HFFc6 (cell line): ENCODE measurements at regions not wholly inside any gene's neighbourhood (a gene's known extent, or its start where the extent isn't known, plus 50 kb on each side); places are given as distances from the start of the nearest gene placed in this dataset.

Experiments
- DNase-seq: peaks from one replicate; pipeline ENCODE4 v3.0.0-alpha.2; 2018
- H3K27ac Mint-ChIP-seq: 2 replicates; pipeline ENCODE4 v1.8.0; 2020; ENCODE audit warnings: mild to moderate bottlenecking, mixed read lengths
- H3K27me3 Mint-ChIP-seq: 2 replicates; pipeline ENCODE4 v1.8.0; 2021; ENCODE audit warnings: mild to moderate bottlenecking, moderate library complexity, mixed read lengths; ENCODE audit not compliant: insufficient read depth
- H3K36me3 Mint-ChIP-seq: 2 replicates; pipeline ENCODE4 v1.8.0; 2021; ENCODE audit warnings: low read depth, mixed read lengths
- H3K4me1 Mint-ChIP-seq: 2 replicates; pipeline ENCODE4 v1.8.0; 2020; ENCODE audit warnings: low read depth, mixed read lengths
- H3K4me3 Mint-ChIP-seq: 2 replicates; pipeline ENCODE4 v1.8.0; 2020; ENCODE audit warnings: mild to moderate bottlenecking, moderate library complexity, mixed read lengths
- H3K9me3 Mint-ChIP-seq: 2 replicates; pipeline ENCODE4 v1.8.0; 2020; ENCODE audit warnings: mild to moderate bottlenecking, mixed read lengths
- TF ChIP-seq, protein P1 (sequence below): fragments of 200-600 bp; sonication (generic); IDR thresholded peaks from 2 replicates; pipeline ENCODE4 v1.5.0; 2021; ENCODE audit warnings: antibody characterized with exemption, mild to moderate bottlenecking

DNA sequence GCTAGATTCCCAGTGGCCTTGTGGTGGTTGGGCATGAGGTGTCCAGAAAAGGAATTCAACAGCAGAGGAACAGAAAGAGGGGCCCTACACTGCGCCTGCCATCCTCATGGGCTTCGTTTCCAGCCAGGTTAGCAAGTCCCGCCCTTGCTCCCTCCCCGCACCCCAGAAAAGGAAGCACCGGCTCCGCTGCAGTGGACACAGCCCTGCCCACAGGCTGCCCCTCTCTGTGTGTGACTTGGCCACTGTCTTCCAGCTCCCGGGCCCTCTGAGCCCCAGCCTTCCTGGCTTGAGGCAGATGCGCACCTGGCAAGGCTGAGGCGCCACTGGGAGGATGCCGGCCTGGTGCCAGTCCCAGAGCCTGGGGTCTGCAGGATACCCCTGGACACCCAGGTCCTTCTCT is 305.0 kb upstream of the IRX4 start:
- DNase-seq = no peak
- no peak overlapping the region for H3K27ac Mint-ChIP-seq
- no peaks in the 10 kb centered on the region for H3K36me3 Mint-ChIP-seq
- H3K4me3 Mint-ChIP-seq = no peak overlapping the region
- no peaks in the 10 kb centered on the region for H3K27me3 Mint-ChIP-seq
- H3K9me3 Mint-ChIP-seq = peaks cover 26% of the 10 kb centered on the region
- no peaks in the 10 kb centered on the region for H3K4me1 Mint-ChIP-seq
- TF ChIP-seq, protein P1, sequence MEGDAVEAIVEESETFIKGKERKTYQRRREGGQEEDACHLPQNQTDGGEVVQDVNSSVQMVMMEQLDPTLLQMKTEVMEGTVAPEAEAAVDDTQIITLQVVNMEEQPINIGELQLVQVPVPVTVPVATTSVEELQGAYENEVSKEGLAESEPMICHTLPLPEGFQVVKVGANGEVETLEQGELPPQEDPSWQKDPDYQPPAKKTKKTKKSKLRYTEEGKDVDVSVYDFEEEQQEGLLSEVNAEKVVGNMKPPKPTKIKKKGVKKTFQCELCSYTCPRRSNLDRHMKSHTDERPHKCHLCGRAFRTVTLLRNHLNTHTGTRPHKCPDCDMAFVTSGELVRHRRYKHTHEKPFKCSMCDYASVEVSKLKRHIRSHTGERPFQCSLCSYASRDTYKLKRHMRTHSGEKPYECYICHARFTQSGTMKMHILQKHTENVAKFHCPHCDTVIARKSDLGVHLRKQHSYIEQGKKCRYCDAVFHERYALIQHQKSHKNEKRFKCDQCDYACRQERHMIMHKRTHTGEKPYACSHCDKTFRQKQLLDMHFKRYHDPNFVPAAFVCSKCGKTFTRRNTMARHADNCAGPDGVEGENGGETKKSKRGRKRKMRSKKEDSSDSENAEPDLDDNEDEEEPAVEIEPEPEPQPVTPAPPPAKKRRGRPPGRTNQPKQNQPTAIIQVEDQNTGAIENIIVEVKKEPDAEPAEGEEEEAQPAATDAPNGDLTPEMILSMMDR = no peak

DNA sequence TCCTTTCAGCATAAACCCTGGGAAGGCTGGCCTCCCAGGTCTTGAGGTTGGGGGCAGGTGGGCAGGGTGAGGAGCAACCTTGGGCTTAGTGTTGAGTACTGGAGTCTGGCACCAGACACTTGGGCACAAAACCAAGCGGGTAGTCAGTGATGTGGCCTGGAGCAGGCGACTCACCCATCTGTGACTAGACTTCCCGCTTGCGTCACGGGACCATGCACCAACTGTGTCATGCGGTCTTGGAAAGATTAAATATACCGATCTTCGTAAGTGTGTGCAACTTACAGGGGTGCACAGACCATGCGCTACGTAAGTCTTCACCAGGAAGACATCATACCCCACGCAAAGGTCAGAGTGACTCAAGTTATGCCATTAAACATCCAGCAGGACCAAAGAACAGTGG is 304.4 kb upstream of the IRX4 start:
- Mint-ChIP-seq H3K4me1 (no peaks in the 10 kb centered on the region), H3K27me3 (no peaks in the 10 kb centered on the region), H3K9me3 (peaks cover 26% of the 10 kb centered on the region), H3K4me3 (no peak overlapping the region), H3K27ac (no peak overlapping the region), H3K36me3 (no peaks in the 10 kb centered on the region)
- TF ChIP-seq, protein P1 = no peak
- DNase-seq = no peak

GRCh38 chr5:2186472-2187015 is 303.8 kb upstream of the IRX4 start:
- TF ChIP-seq, protein P1 = no peak
- Mint-ChIP-seq H3K27ac (no peak overlapping the region), H3K27me3 (no peaks in the 10 kb centered on the region), H3K4me1 (no peaks in the 10 kb centered on the region), H3K9me3 (peaks cover 30% of the 10 kb centered on the region), H3K36me3 (no peaks in the 10 kb centered on the region), H3K4me3 (no peak overlapping the region)
- no peak for DNase-seq

GRCh38 chr5:2185646-2186471 is 303.1 kb upstream of the IRX4 start:
- Mint-ChIP-seq H3K4me3 (no peak overlapping the region), H3K27ac (no peak overlapping the region), H3K27me3 (no peaks in the 10 kb centered on the region), H3K9me3 (peaks cover 37% of the 10 kb centered on the region), H3K4me1 (no peaks in the 10 kb centered on the region), H3K36me3 (no peaks in the 10 kb centered on the region)
- no peak for DNase-seq
- TF ChIP-seq, protein P1 = no peak

DNA sequence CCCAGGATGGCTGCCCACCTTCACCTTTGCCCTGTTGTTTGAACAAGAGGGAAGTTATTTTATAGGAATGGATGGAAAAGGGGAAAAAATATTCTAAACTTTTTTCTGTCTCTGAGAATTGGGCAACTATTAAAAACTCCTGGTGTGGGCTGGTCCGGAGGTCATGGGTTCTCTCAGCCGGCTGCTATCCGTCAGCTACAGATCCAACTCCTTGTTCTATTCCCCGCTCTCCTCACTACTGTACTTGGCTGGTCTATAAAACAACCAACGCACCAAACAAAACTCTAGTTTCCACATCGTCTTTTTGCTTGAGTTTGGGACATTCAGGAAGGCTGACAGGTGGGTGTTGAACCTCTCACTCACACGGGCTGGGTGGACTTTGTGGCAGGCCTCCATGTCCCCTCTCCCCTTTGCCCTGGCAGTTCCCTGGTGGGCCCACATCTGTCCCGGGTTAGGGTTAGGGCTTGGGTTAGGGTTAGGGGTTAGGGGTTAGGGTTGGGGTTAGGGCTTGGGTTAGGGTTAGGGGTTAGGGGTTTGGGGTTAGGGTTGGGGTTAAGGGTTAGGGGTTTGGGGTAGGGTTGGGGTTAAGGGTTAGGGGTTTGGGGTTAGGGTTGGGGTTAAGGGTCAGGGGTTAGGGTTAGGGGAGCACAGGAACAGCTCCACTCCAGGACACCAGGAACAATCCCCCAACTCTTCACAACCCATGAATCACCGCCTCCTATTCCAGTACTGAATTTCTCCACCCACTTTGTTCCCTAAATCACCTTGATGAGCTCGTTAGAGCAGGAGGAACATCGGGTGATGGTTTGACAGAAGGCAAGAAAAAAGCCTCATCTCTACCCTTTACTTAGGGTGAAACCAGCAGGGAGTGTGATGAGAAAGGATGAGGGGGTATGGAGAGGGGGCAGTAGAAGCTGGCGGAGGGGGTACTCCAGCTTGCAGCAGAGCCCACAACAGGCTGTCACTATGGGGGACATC is 302.1 kb upstream of the IRX4 start:
- no peak for DNase-seq
- TF ChIP-seq, protein P1 = no peak
- Mint-ChIP-seq H3K36me3 (no peaks in the 10 kb centered on the region), H3K4me3 (no peak overlapping the region), H3K27ac (no peak overlapping the region), H3K4me1 (no peaks in the 10 kb centered on the region), H3K27me3 (no peaks in the 10 kb centered on the region), H3K9me3 (peaks cover 42% of the 10 kb centered on the region)
